ENCODE measurements at regions not wholly inside any gene's neighbourhood (a gene's known extent, or its start where the extent isn't known, plus 50 kb on each side); places are given as distances from the start of the nearest gene placed in this dataset.
"Not testable (repeated sequence)": the region's sequence is repeated elsewhere in the genome, so short reads cannot be mapped to it uniquely, and the experiment has no call there.

GRCh38 chr4:189126040-189126439, 814.6 kb upstream of the FRG1 start:
- no peak overlapping the region for H2AFZ ChIP-seq (ENCODE audit: low read length, unreplicated experiment)
- H3K79me2 ChIP-seq (ENCODE audit: control insufficient read depth, insufficient read depth, low read length, unreplicated experiment), result no peaks in the 10 kb centered on the region
- H3K27me3 ChIP-seq (ENCODE audit: insufficient read depth, low read length), result no peaks in the 10 kb centered on the region
- no peaks in the 10 kb centered on the region for H3K4me1 ChIP-seq (ENCODE audit: control insufficient read depth, insufficient read depth, low read length, unreplicated experiment)
- no peak overlapping the region for H3K27ac ChIP-seq (ENCODE audit: low read depth, low read length)
- H3K36me3 ChIP-seq (ENCODE audit: insufficient read depth, low read length), result no peaks in the 10 kb centered on the region
- no peak overlapping the region for H3K4me3 ChIP-seq (ENCODE audit: low read depth, low read length)

- Histone ChIP-seq H3K4me3 (ENCODE audit: low read depth, low read length) (no peak overlapping the region), H3K27me3 (ENCODE audit: insufficient read depth, low read length) (no peaks in the 10 kb centered on the region), H3K79me2 (ENCODE audit: control insufficient read depth, insufficient read depth, low read length, unreplicated experiment) (no peaks in the 10 kb centered on the region), H2AFZ (ENCODE audit: low read length, unreplicated experiment) (no peak overlapping the region), H3K27ac (ENCODE audit: low read depth, low read length) (no peak overlapping the region), H3K36me3 (ENCODE audit: insufficient read depth, low read length) (no peaks in the 10 kb centered on the region), H3K4me1 (ENCODE audit: control insufficient read depth, insufficient read depth, low read length, unreplicated experiment) (no peaks in the 10 kb centered on the region)
Measured at GRCh38 chr4:189128341-189128740, 812.3 kb upstream of the FRG1 start.

- Histone ChIP-seq H3K79me2 (ENCODE audit: control insufficient read depth, insufficient read depth, low read length, unreplicated experiment) (no peaks in the 10 kb centered on the region), H3K36me3 (ENCODE audit: insufficient read depth, low read length) (no peaks in the 10 kb centered on the region), H3K4me3 (ENCODE audit: low read depth, low read length) (no peak overlapping the region), H3K4me1 (ENCODE audit: control insufficient read depth, insufficient read depth, low read length, unreplicated experiment) (no peaks in the 10 kb centered on the region), H3K27me3 (ENCODE audit: insufficient read depth, low read length) (no peaks in the 10 kb centered on the region), H3K27ac (ENCODE audit: low read depth, low read length) (no peak overlapping the region), H2AFZ (ENCODE audit: low read length, unreplicated experiment) (no peak overlapping the region)
Measured at GRCh38 chr4:189129044-189129694, 811.5 kb upstream of the FRG1 start.

- H3K27me3 ChIP-seq (ENCODE audit: insufficient read depth, low read length), result no peaks in the 10 kb centered on the region
- H3K4me1 ChIP-seq (ENCODE audit: control insufficient read depth, insufficient read depth, low read length, unreplicated experiment), result no peaks in the 10 kb centered on the region
- no peak overlapping the region for H3K27ac ChIP-seq (ENCODE audit: low read depth, low read length)
- no peaks in the 10 kb centered on the region for H3K79me2 ChIP-seq (ENCODE audit: control insufficient read depth, insufficient read depth, low read length, unreplicated experiment)
- H3K4me3 ChIP-seq (ENCODE audit: low read depth, low read length), result no peak overlapping the region
- no peaks in the 10 kb centered on the region for H3K36me3 ChIP-seq (ENCODE audit: insufficient read depth, low read length)
- no peak overlapping the region for H2AFZ ChIP-seq (ENCODE audit: low read length, unreplicated experiment)
Measured at GRCh38 chr4:189131118-189131517, 809.6 kb upstream of the FRG1 start.

- H3K27me3 ChIP-seq (ENCODE audit: insufficient read depth, low read length), result no peaks in the 10 kb centered on the region
- H2AFZ ChIP-seq (ENCODE audit: low read length, unreplicated experiment), result no peak overlapping the region
- no peak overlapping the region for H3K27ac ChIP-seq (ENCODE audit: low read depth, low read length)
- H3K79me2 ChIP-seq (ENCODE audit: control insufficient read depth, insufficient read depth, low read length, unreplicated experiment), result no peaks in the 10 kb centered on the region
- no peaks in the 10 kb centered on the region for H3K4me1 ChIP-seq (ENCODE audit: control insufficient read depth, insufficient read depth, low read length, unreplicated experiment)
- H3K4me3 ChIP-seq (ENCODE audit: low read depth, low read length), result no peak overlapping the region
- H3K36me3 ChIP-seq (ENCODE audit: insufficient read depth, low read length), result no peaks in the 10 kb centered on the region
Measured at GRCh38 chr4:189136462-189136861, 804.2 kb upstream of the FRG1 start.

GRCh38 chr4:189143263-189143952, 797.3 kb upstream of the FRG1 start:
- no peak overlapping the region for H2AFZ ChIP-seq (ENCODE audit: low read length, unreplicated experiment)
- H3K79me2 ChIP-seq (ENCODE audit: control insufficient read depth, insufficient read depth, low read length, unreplicated experiment), result no peaks in the 10 kb centered on the region
- H3K4me3 ChIP-seq (ENCODE audit: low read depth, low read length), result no peak overlapping the region
- no peaks in the 10 kb centered on the region for H3K36me3 ChIP-seq (ENCODE audit: insufficient read depth, low read length)
- H3K4me1 ChIP-seq (ENCODE audit: control insufficient read depth, insufficient read depth, low read length, unreplicated experiment), result no peaks in the 10 kb centered on the region
- H3K27ac ChIP-seq (ENCODE audit: low read depth, low read length), result no peak overlapping the region
- H3K27me3 ChIP-seq (ENCODE audit: insufficient read depth, low read length), result no peaks in the 10 kb centered on the region

- Histone ChIP-seq H3K27me3 (ENCODE audit: insufficient read depth, low read length) (no peaks in the 10 kb centered on the region), H3K4me3 (ENCODE audit: low read depth, low read length) (no peak overlapping the region), H3K27ac (ENCODE audit: low read depth, low read length) (no peak overlapping the region), H3K79me2 (ENCODE audit: control insufficient read depth, insufficient read depth, low read length, unreplicated experiment) (no peaks in the 10 kb centered on the region), H3K4me1 (ENCODE audit: control insufficient read depth, insufficient read depth, low read length, unreplicated experiment) (no peaks in the 10 kb centered on the region), H2AFZ (ENCODE audit: low read length, unreplicated experiment) (no peak overlapping the region), H3K36me3 (ENCODE audit: insufficient read depth, low read length) (no peaks in the 10 kb centered on the region)
Measured at GRCh38 chr4:189147005-189147929, 793.4 kb upstream of the FRG1 start.

- not testable (repeated sequence) for H3K36me3 ChIP-seq (ENCODE audit: insufficient read depth, low read length); H3K4me1 ChIP-seq (ENCODE audit: control insufficient read depth, insufficient read depth, low read length, unreplicated experiment); H3K27ac ChIP-seq (ENCODE audit: low read depth, low read length); H3K4me3 ChIP-seq (ENCODE audit: low read depth, low read length); H3K27me3 ChIP-seq (ENCODE audit: insufficient read depth, low read length); H2AFZ ChIP-seq (ENCODE audit: low read length, unreplicated experiment); H3K79me2 ChIP-seq (ENCODE audit: control insufficient read depth, insufficient read depth, low read length, unreplicated experiment)
Measured at GRCh38 chr4:189155083-189155482, 785.6 kb upstream of the FRG1 start.

GRCh38 chr4:189162073-189162789, 778.4 kb upstream of the FRG1 start:
- H3K4me1 ChIP-seq (ENCODE audit: control insufficient read depth, insufficient read depth, low read length, unreplicated experiment), result no peaks in the 10 kb centered on the region
- no peaks in the 10 kb centered on the region for H3K36me3 ChIP-seq (ENCODE audit: insufficient read depth, low read length)
- H2AFZ ChIP-seq (ENCODE audit: low read length, unreplicated experiment), result no peak overlapping the region
- H3K27ac ChIP-seq (ENCODE audit: low read depth, low read length), result no peak overlapping the region
- H3K27me3 ChIP-seq (ENCODE audit: insufficient read depth, low read length), result peaks cover 34% of the 10 kb centered on the region
- H3K4me3 ChIP-seq (ENCODE audit: low read depth, low read length), result no peak overlapping the region
- no peaks in the 10 kb centered on the region for H3K79me2 ChIP-seq (ENCODE audit: control insufficient read depth, insufficient read depth, low read length, unreplicated experiment)

- H3K27me3 ChIP-seq (ENCODE audit: insufficient read depth, low read length), result peaks cover 34% of the 10 kb centered on the region
- H3K79me2 ChIP-seq (ENCODE audit: control insufficient read depth, insufficient read depth, low read length, unreplicated experiment), result no peaks in the 10 kb centered on the region
- H3K4me3 ChIP-seq (ENCODE audit: low read depth, low read length), result no peak overlapping the region
- no peaks in the 10 kb centered on the region for H3K4me1 ChIP-seq (ENCODE audit: control insufficient read depth, insufficient read depth, low read length, unreplicated experiment)
- no peaks in the 10 kb centered on the region for H3K36me3 ChIP-seq (ENCODE audit: insufficient read depth, low read length)
- H2AFZ ChIP-seq (ENCODE audit: low read length, unreplicated experiment), result no peak overlapping the region
- no peak overlapping the region for H3K27ac ChIP-seq (ENCODE audit: low read depth, low read length)
Measured at GRCh38 chr4:189162888-189163287, 777.8 kb upstream of the FRG1 start.
